ENCODE measurements at regions not wholly inside any gene's neighbourhood (a gene's known extent, or its start where the extent isn't known, plus 50 kb on each side); places are given as distances from the start of the nearest gene placed in this dataset.

DNA sequence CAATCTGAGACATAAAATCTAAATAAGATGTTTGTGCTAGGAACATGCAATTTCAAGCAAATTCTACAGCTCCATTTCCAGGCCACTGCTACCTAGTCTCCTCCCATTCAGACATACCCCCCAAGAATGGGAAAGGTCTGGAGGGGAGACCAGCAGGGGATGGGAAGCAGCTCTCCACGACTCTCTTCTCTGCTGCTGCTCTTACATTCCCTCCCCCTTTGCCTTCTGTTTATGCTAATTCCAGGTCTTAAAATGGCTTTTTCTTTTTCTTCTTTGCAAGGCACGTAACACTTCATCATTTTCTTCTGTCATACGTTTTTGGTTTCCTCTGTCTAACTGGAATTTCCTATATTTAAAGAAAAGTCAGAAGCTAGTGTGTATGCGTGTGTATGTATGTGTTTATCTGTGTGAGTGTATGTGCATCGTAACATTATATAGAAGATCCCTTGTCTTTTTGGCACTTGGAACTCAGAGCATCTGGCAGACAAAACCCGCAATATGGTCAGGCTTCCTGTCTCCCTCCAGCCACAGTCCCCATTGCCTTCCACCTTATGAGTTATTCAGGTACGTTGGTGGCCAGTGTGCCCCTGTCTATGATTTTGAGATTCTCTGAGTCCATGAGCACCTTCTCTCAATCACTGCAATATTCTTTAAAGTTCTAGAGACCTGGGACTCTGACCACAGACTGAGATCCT lies 493.7 kb downstream of the BTBD3 start:
- TF ChIP-seq POLR2A (IDR thresholded peaks at IDR 0.05) = no peak
- TF ChIP-seq, protein P1, sequence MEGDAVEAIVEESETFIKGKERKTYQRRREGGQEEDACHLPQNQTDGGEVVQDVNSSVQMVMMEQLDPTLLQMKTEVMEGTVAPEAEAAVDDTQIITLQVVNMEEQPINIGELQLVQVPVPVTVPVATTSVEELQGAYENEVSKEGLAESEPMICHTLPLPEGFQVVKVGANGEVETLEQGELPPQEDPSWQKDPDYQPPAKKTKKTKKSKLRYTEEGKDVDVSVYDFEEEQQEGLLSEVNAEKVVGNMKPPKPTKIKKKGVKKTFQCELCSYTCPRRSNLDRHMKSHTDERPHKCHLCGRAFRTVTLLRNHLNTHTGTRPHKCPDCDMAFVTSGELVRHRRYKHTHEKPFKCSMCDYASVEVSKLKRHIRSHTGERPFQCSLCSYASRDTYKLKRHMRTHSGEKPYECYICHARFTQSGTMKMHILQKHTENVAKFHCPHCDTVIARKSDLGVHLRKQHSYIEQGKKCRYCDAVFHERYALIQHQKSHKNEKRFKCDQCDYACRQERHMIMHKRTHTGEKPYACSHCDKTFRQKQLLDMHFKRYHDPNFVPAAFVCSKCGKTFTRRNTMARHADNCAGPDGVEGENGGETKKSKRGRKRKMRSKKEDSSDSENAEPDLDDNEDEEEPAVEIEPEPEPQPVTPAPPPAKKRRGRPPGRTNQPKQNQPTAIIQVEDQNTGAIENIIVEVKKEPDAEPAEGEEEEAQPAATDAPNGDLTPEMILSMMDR (IDR thresholded peaks at IDR 0.05) = no peak

All from body of pancreas (tissue), 4 donors.